ENCODE measurements at regions not wholly inside any gene's neighbourhood (a gene's known extent, or its start where the extent isn't known, plus 50 kb on each side); places are given as distances from the start of the nearest gene placed in this dataset.

- ChIA-PET POLR2A (no interaction called here), CTCF (no interaction called here)
- no peak for DNase-seq (ENCODE audit: extremely low spot score)
- TF ChIP-seq, protein P1, sequence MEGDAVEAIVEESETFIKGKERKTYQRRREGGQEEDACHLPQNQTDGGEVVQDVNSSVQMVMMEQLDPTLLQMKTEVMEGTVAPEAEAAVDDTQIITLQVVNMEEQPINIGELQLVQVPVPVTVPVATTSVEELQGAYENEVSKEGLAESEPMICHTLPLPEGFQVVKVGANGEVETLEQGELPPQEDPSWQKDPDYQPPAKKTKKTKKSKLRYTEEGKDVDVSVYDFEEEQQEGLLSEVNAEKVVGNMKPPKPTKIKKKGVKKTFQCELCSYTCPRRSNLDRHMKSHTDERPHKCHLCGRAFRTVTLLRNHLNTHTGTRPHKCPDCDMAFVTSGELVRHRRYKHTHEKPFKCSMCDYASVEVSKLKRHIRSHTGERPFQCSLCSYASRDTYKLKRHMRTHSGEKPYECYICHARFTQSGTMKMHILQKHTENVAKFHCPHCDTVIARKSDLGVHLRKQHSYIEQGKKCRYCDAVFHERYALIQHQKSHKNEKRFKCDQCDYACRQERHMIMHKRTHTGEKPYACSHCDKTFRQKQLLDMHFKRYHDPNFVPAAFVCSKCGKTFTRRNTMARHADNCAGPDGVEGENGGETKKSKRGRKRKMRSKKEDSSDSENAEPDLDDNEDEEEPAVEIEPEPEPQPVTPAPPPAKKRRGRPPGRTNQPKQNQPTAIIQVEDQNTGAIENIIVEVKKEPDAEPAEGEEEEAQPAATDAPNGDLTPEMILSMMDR (IDR thresholded peaks at IDR 0.05; ENCODE audit: control extremely low read depth, extremely low read depth, low read depth, missing control alignments), result no peak
Measured at GRCh38 chr15:39106950-39107349, 473.9 kb upstream of the THBS1 start.

GRCh38 chr15:39108021-39108420 is 472.9 kb upstream of the THBS1 start:
- DNase-seq (ENCODE audit: extremely low spot score), result no peak
- ChIA-PET POLR2A (no interaction called here), CTCF (no interaction called here)
- TF ChIP-seq, protein P1 (IDR thresholded peaks at IDR 0.05; ENCODE audit: control extremely low read depth, extremely low read depth, low read depth, missing control alignments), result no peak

DNA sequence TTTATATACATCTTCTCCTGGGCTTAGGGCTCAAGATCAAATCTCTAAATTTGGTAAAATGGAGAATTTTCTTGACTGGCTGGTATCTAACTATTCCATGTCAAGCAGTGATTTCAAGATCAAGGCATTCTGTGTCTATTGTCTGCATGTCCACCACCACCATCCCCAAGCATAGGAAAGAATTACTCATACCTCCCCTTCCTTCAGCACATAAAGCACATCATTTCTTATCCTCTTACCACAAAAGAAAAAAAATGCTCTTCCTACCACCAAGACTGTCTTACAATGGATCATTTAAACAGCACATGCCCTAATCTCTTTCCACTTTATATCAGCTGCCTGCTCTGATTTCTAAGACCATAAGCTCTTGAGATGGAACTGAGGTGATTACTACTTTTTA is 470.5 kb upstream of the THBS1 start:
- ChIA-PET POLR2A (no interaction called here), CTCF (no interaction called here)
- DNase-seq (ENCODE audit: extremely low spot score), result no peak
- TF ChIP-seq, protein P1 (IDR thresholded peaks at IDR 0.05; ENCODE audit: control extremely low read depth, extremely low read depth, low read depth, missing control alignments), result no peak

DNA sequence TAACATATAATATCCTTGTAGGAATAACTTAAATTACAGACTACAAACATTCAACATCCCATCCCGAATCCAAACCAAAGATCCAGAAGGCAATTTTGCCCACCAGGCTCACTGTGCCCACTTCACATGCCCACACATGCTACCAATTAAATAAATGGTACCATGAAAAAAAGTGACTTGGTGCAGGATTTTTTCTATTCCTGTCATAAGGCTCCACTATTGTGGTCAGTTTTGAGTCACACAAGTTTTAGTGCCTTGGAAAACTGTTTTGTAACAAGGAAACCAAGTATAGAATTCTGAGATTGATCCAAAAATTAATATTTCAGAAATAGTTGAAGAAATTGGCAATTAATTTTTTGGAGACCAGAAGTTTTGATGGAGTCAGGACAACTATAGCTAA is 470.1 kb upstream of the THBS1 start:
- ChIA-PET POLR2A (no interaction called here), CTCF (no interaction called here)
- no peak for DNase-seq (ENCODE audit: extremely low spot score)
- TF ChIP-seq, protein P1 (IDR thresholded peaks at IDR 0.05; ENCODE audit: control extremely low read depth, extremely low read depth, low read depth, missing control alignments), result no peak

DNA sequence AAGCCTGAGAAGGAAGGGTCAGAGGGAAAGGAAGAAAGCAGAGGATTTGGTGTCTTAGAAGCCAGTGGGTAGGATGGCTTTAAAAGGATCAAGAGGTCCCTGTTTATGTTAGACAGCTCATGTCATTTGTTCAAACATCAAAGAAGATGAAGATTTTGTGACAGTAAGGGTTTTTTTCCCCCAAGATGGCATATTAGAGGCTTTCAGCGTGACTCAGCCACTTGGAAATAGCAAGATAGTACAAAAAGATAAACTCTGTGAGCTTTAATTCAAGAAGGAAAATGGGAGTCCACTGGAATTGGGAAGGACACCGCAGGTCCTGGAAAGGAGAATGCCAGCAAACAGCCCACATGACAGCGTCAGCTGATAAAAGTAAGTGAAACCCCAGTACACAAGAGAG is 467.1 kb upstream of the THBS1 start:
- CTCF ChIA-PET, result no interaction called here
- POLR2A ChIA-PET, result no interaction called here
- TF ChIP-seq, protein P1 (IDR thresholded peaks at IDR 0.05; ENCODE audit: control extremely low read depth, extremely low read depth, low read depth, missing control alignments), result no peak
- DNase-seq (ENCODE audit: extremely low spot score), result no peak

GRCh38 chr15:39114690-39115378 is 466.0 kb upstream of the THBS1 start:
- no peak for DNase-seq (ENCODE audit: extremely low spot score)
- ChIA-PET CTCF (no interaction called here), POLR2A (no interaction called here)
- TF ChIP-seq, protein P1 (IDR thresholded peaks at IDR 0.05; ENCODE audit: control extremely low read depth, extremely low read depth, low read depth, missing control alignments), result no peak

Measured in GM10248 (cell line).